HEK293 (cell line): ENCODE measurements at regions not wholly inside any gene's neighbourhood (a gene's known extent, or its start where the extent isn't known, plus 50 kb on each side); places are given as distances from the start of the nearest gene placed in this dataset.

Experiments used
- CTCF ChIA-PET: fragments of 350-600 bp; formaldehyde crosslinking; extraction: SDS; loops from one replicate; lab custom pipeline; 2021; ENCODE audit warnings: antibody characterized with exemption; lab: Yijun Ruan, JAX
- POLR2A ChIA-PET: fragments of 300-600 bp; formaldehyde crosslinking; extraction: SDS; loops from one replicate; lab custom pipeline; 2020; ENCODE audit warnings: antibody characterized with exemption, inconsistent platforms; lab: Yijun Ruan, JAX
- H3K27ac ChIP-seq: fragments of 200-500 bp; sonication (Bioruptor generic); 2 replicates; pipeline ENCODE4 v1.5.1; 2014; ENCODE audit warnings: low read depth, low read length, control low read depth, inconsistent platforms; ENCODE audit errors: extremely low read depth
- H3K36me3 ChIP-seq, 2 experiments: fragments of 200-500 bp in 1 of 2; sonication (Bioruptor generic) in 1 of 2; 1 replicate in 1 of 2; 2 replicates in 1 of 2; pipeline ENCODE4 v1.5.1; 2014 to 2017; ENCODE audit warnings: inconsistent platforms in 2 of 2, low read length in 2 of 2; ENCODE audit not compliant: control insufficient read depth in 2 of 2, insufficient read depth in 1 of 2
- H3K4me1 ChIP-seq: fragments of 200-500 bp; sonication (Bioruptor generic); 2 replicates; pipeline ENCODE4 v1.5.1; 2014; ENCODE audit warnings: mild to moderate bottlenecking, low read length, inconsistent platforms; ENCODE audit not compliant: control insufficient read depth, insufficient read depth
- H3K4me3 ChIP-seq: 2 replicates; pipeline ENCODE4 v1.5.1; 2011; ENCODE audit warnings: low read depth, mild to moderate bottlenecking, control low read depth, low read length, moderate library complexity
- H3K9me3 ChIP-seq: fragments of 200-500 bp; sonication (Bioruptor generic); 2 replicates; pipeline ENCODE4 v1.5.1; 2014; ENCODE audit warnings: low read depth, low read length, inconsistent platforms; ENCODE audit not compliant: control insufficient read depth, insufficient read depth
- KLF10 ChIP-seq: fragments of 450-650 bp; IDR thresholded peaks from 2 replicates; pipeline ENCODE4 v1.5.1; 2018; ENCODE audit warnings: missing biosample characterization, mild to moderate bottlenecking, missing genetic modification characterization
- KLF9 ChIP-seq: fragments of 450-650 bp; formaldehyde crosslinking; IDR thresholded peaks from 2 replicates; pipeline ENCODE4 v1.5.1; 2016; ENCODE audit warnings: missing biosample characterization, missing genetic modification characterization, low read depth
- SCRT1 ChIP-seq: fragments of 450-650 bp; formaldehyde crosslinking; IDR thresholded peaks from 2 replicates; pipeline ENCODE4 v1.5.1; 2016; ENCODE audit warnings: missing biosample characterization, missing genetic modification characterization, borderline replicate concordance
- SP2 ChIP-seq: fragments of 450-650 bp; formaldehyde crosslinking; IDR thresholded peaks from 2 replicates; pipeline ENCODE4 v1.5.1; 2016; ENCODE audit warnings: missing biosample characterization, missing genetic modification characterization
- WT1 ChIP-seq: fragments of 450-650 bp; formaldehyde crosslinking; IDR thresholded peaks from 2 replicates; pipeline ENCODE4 v1.5.1; 2016; ENCODE audit warnings: missing biosample characterization, missing genetic modification characterization
- ZNF132 ChIP-seq: fragments of 450-650 bp; formaldehyde crosslinking; IDR thresholded peaks from 2 replicates; pipeline ENCODE4 v1.5.1; 2017; ENCODE audit warnings: missing biosample characterization, missing genetic modification characterization, borderline replicate concordance
- ZNF366 ChIP-seq: fragments of 450-650 bp; formaldehyde crosslinking; conservative IDR thresholded peaks from 2 replicates; pipeline ENCODE4 v1.5.1; 2016; ENCODE audit warnings: missing biosample characterization, missing genetic modification characterization
- ZNF48 ChIP-seq: fragments of 450-650 bp; formaldehyde crosslinking; IDR thresholded peaks from 2 replicates; pipeline ENCODE4 v1.5.1; 2016; ENCODE audit warnings: missing biosample characterization, missing genetic modification characterization
- ZNF544 ChIP-seq: fragments of 450-650 bp; formaldehyde crosslinking; IDR thresholded peaks from 2 replicates; pipeline ENCODE4 v1.5.0; 2017; ENCODE audit warnings: missing biosample characterization, missing genetic modification characterization
- ZNF658 ChIP-seq: fragments of 450-650 bp; formaldehyde crosslinking; IDR thresholded peaks from 2 replicates; pipeline ENCODE4; 2016; ENCODE audit warnings: missing biosample characterization, missing genetic modification characterization
- ZNF768 ChIP-seq: fragments of 450-650 bp; formaldehyde crosslinking; IDR thresholded peaks from 2 replicates; pipeline ENCODE4 v1.5.1; 2018; ENCODE audit warnings: missing biosample characterization, mild to moderate bottlenecking, missing genetic modification characterization
- ZSCAN23 ChIP-seq: fragments of 450-650 bp; formaldehyde crosslinking; IDR thresholded peaks from 2 replicates; pipeline ENCODE4 v1.5.1; 2016; ENCODE audit warnings: missing biosample characterization, missing genetic modification characterization
- ZSCAN30 ChIP-seq: fragments of 450-650 bp; IDR thresholded peaks from 2 replicates; pipeline ENCODE4 v1.5.1; 2018; ENCODE audit warnings: missing biosample characterization, mild to moderate bottlenecking, missing genetic modification characterization, moderate library complexity
- TF ChIP-seq, protein P1 (sequence below): fragments of 450-650 bp; formaldehyde crosslinking; IDR thresholded peaks from 2 replicates; pipeline ENCODE4; 2016; ENCODE audit warnings: missing biosample characterization, missing genetic modification characterization
- TF ChIP-seq, protein P2 (sequence below): fragments of 450-650 bp; formaldehyde crosslinking; IDR thresholded peaks from 2 replicates; pipeline ENCODE4 v1.5.1; 2016; ENCODE audit warnings: missing biosample characterization, missing genetic modification characterization
- TF ChIP-seq, protein P3 (sequence below): fragments of 450-650 bp; formaldehyde crosslinking; conservative IDR thresholded peaks from 2 replicates; pipeline ENCODE4 v1.5.1; 2016; ENCODE audit warnings: low read depth, missing biosample characterization, missing genetic modification characterization
- TF ChIP-seq, protein P4 (sequence below): fragments of 450-650 bp; formaldehyde crosslinking; IDR thresholded peaks from 2 replicates; pipeline ENCODE4 v1.5.1; 2016; ENCODE audit warnings: missing biosample characterization, missing genetic modification characterization, borderline replicate concordance
- TF ChIP-seq, protein P5 (sequence below): fragments of 450-650 bp; formaldehyde crosslinking; IDR thresholded peaks from 2 replicates; pipeline ENCODE4 v1.5.1; 2016; ENCODE audit warnings: missing biosample characterization, missing genetic modification characterization

DNA sequence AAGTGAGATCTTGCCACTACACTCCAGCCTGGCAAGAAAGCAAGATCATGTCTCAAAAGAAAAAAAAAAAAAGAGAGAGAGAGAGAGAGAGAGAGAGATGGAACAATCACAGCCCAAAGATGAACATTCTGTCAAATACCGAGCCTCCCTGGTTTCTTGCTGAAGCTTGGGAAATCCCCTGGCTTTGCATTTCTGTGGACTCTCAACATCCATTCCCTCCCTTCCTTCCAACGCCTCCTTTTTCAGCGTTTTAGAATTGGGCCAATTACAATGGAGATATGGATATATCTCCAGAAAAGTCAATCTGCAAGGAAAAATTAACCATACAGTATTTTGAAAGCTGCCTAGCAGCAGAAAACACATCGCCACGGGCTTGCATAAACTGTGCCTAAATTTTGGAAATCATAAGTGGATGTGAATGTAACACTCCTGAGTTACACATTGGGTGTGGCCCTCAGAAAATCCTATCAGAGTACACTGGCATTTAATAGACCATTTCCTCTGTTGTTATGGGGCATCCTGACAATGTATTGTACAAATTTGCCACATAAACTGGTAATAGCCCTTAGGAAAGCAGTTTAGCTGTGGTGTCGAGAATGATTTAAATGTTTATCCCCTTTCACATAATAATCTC, 67.2 kb upstream of the PHLPP1 start:
- POLR2A ChIA-PET, result interaction anchor here (0.7 kb wide), 1 partner anchor 78 kb away, joined by 3 read pairs; no protein-coding TSS in a partner anchor
- H3K4me1 ChIP-seq, result no peaks in the 10 kb centered on the region
- H3K36me3 ChIP-seq, result no peaks in the 10 kb centered on the region
- H3K4me3 ChIP-seq, result no peak overlapping the region
- CTCF ChIA-PET, result interaction anchor here (0.8 to 2.0 kb wide), 3 partner anchors 10 to 47 kb away, joined by 3 to 9 read pairs (median 6); no protein-coding TSS in a partner anchor
- TF ChIP-seq, protein P1, sequence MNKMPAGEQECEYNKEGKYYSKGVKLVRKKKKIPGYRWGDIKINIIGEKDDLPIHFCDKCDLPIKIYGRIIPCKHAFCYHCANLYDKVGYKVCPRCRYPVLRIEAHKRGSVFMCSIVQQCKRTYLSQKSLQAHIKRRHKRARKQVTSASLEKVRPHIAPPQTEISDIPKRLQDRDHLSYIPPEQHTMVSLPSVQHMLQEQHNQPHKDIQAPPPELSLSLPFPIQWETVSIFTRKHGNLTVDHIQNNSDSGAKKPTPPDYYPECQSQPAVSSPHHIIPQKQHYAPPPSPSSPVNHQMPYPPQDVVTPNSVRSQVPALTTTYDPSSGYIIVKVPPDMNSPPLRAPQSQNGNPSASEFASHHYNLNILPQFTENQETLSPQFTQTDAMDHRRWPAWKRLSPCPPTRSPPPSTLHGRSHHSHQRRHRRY (tag by site-specific recombination), result no peak
- TF ChIP-seq, protein P2, sequence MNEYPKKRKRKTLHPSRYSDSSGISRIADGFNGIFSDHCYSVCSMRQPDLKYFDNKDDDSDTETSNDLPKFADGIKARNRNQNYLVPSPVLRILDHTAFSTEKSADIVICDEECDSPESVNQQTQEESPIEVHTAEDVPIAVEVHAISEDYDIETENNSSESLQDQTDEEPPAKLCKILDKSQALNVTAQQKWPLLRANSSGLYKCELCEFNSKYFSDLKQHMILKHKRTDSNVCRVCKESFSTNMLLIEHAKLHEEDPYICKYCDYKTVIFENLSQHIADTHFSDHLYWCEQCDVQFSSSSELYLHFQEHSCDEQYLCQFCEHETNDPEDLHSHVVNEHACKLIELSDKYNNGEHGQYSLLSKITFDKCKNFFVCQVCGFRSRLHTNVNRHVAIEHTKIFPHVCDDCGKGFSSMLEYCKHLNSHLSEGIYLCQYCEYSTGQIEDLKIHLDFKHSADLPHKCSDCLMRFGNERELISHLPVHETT, result no peak
- TF ChIP-seq SCRT1 (tag by site-specific recombination) (no peak), SP2 (tag by site-specific recombination) (no peak), ZNF768 (tag by site-specific recombination) (no peak), ZNF366 (tag by site-specific recombination) (no peak), KLF9 (tag by site-specific recombination) (no peak), ZSCAN30 (tag by site-specific recombination) (no peak), ZNF132 (tag by site-specific recombination) (no peak), ZNF544 (no peak), ZSCAN23 (tag by site-specific recombination) (no peak), KLF10 (no peak), ZNF48 (tag by site-specific recombination) (no peak), ZNF658 (tag by site-specific recombination) (no peak), WT1 (no peak)
- TF ChIP-seq, protein P3, sequence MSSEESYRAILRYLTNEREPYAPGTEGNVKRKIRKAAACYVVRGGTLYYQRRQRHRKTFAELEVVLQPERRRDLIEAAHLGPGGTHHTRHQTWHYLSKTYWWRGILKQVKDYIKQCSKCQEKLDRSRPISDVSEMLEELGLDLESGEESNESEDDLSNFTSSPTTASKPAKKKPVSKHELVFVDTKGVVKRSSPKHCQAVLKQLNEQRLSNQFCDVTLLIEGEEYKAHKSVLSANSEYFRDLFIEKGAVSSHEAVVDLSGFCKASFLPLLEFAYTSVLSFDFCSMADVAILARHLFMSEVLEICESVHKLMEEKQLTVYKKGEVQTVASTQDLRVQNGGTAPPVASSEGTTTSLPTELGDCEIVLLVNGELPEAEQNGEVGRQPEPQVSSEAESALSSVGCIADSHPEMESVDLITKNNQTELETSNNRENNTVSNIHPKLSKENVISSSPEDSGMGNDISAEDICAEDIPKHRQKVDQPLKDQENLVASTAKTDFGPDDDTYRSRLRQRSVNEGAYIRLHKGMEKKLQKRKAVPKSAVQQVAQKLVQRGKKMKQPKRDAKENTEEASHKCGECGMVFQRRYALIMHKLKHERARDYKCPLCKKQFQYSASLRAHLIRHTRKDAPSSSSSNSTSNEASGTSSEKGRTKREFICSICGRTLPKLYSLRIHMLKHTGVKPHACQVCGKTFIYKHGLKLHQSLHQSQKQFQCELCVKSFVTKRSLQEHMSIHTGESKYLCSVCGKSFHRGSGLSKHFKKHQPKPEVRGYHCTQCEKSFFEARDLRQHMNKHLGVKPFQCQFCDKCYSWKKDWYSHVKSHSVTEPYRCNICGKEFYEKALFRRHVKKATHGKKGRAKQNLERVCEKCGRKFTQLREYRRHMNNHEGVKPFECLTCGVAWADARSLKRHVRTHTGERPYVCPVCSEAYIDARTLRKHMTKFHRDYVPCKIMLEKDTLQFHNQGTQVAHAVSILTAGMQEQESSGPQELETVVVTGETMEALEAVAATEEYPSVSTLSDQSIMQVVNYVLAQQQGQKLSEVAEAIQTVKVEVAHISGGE (tag by site-specific recombination), result no peak
- TF ChIP-seq, protein P4, sequence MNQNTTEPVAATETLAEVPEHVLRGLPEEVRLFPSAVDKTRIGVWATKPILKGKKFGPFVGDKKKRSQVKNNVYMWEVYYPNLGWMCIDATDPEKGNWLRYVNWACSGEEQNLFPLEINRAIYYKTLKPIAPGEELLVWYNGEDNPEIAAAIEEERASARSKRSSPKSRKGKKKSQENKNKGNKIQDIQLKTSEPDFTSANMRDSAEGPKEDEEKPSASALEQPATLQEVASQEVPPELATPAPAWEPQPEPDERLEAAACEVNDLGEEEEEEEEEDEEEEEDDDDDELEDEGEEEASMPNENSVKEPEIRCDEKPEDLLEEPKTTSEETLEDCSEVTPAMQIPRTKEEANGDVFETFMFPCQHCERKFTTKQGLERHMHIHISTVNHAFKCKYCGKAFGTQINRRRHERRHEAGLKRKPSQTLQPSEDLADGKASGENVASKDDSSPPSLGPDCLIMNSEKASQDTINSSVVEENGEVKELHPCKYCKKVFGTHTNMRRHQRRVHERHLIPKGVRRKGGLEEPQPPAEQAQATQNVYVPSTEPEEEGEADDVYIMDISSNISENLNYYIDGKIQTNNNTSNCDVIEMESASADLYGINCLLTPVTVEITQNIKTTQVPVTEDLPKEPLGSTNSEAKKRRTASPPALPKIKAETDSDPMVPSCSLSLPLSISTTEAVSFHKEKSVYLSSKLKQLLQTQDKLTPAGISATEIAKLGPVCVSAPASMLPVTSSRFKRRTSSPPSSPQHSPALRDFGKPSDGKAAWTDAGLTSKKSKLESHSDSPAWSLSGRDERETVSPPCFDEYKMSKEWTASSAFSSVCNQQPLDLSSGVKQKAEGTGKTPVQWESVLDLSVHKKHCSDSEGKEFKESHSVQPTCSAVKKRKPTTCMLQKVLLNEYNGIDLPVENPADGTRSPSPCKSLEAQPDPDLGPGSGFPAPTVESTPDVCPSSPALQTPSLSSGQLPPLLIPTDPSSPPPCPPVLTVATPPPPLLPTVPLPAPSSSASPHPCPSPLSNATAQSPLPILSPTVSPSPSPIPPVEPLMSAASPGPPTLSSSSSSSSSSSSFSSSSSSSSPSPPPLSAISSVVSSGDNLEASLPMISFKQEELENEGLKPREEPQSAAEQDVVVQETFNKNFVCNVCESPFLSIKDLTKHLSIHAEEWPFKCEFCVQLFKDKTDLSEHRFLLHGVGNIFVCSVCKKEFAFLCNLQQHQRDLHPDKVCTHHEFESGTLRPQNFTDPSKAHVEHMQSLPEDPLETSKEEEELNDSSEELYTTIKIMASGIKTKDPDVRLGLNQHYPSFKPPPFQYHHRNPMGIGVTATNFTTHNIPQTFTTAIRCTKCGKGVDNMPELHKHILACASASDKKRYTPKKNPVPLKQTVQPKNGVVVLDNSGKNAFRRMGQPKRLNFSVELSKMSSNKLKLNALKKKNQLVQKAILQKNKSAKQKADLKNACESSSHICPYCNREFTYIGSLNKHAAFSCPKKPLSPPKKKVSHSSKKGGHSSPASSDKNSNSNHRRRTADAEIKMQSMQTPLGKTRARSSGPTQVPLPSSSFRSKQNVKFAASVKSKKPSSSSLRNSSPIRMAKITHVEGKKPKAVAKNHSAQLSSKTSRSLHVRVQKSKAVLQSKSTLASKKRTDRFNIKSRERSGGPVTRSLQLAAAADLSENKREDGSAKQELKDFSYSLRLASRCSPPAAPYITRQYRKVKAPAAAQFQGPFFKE (tag by site-specific recombination), result no peak
- TF ChIP-seq, protein P5, sequence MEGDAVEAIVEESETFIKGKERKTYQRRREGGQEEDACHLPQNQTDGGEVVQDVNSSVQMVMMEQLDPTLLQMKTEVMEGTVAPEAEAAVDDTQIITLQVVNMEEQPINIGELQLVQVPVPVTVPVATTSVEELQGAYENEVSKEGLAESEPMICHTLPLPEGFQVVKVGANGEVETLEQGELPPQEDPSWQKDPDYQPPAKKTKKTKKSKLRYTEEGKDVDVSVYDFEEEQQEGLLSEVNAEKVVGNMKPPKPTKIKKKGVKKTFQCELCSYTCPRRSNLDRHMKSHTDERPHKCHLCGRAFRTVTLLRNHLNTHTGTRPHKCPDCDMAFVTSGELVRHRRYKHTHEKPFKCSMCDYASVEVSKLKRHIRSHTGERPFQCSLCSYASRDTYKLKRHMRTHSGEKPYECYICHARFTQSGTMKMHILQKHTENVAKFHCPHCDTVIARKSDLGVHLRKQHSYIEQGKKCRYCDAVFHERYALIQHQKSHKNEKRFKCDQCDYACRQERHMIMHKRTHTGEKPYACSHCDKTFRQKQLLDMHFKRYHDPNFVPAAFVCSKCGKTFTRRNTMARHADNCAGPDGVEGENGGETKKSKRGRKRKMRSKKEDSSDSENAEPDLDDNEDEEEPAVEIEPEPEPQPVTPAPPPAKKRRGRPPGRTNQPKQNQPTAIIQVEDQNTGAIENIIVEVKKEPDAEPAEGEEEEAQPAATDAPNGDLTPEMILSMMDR (tag by site-specific recombination), result no peak
- H3K9me3 ChIP-seq, result no peaks in the 10 kb centered on the region
- no peak overlapping the region for H3K27ac ChIP-seq
